Kasumi-1 (cell line): ENCODE measurements at regions not wholly inside any gene's neighbourhood (a gene's known extent, or its start where the extent isn't known, plus 50 kb on each side); places are given as distances from the start of the nearest gene placed in this dataset.
"Not testable (repeated sequence)": the region's sequence is repeated elsewhere in the genome, so short reads cannot be mapped to it uniquely, and the experiment has no call there.

Source experiments
- DNase-seq, 2 experiments: peaks; one replicate each; lab custom pipeline; 2025; lab: John Stamatoyannopoulos, UW

DNA sequence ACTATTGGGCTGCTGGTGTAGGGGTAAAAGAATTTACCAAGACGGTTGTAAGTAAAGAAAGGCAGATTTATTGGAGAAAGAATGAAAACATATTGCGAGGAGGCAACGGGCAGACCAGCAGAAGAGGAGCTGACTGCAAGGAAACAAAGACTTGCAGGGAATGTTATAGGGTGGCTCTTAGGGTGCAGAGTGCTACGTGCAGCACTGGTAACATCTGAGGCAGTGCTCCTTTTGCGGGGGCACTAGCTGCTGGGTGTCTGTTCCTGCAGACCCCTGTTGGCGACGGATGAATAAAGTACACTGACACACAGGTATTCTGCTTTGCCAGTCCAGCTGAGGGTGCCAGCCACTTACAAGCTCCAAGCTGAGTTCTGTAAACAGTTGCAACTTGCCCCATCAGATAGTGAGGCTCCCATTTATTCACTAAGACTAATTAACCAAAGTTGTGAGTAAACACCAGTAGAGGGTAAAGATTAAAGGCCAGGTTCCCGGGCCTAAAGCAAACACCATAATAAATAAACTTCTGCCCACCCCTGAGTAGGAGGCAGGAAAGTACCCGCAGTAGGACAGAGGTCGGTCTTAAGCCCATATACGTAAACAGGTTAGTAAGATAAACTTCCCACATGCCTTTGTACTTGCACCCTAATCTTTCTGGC, 140.2 kb upstream of the KCNK1 start:
- no peak for DNase-seq

DNA sequence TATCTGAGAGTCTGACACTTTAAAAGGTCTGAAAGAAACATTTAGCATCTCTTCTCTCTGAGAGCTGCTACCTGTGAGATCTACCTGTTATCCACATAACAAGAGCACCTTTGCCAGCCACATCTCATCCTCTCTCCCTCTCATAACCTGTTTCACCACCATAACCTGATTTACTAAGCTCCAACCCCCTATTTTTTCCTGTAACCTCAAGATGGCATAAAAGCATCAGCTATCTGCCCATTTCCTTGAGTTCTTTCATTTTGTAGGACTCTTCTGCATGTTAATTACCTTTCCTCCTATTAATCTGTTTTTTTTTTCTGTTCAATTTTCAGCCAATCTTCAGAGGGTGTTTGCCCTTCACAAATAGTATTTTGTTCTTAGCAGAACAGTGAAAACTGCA, 136.5 kb upstream of the KCNK1 start:
- DNase-seq: no peak

DNA sequence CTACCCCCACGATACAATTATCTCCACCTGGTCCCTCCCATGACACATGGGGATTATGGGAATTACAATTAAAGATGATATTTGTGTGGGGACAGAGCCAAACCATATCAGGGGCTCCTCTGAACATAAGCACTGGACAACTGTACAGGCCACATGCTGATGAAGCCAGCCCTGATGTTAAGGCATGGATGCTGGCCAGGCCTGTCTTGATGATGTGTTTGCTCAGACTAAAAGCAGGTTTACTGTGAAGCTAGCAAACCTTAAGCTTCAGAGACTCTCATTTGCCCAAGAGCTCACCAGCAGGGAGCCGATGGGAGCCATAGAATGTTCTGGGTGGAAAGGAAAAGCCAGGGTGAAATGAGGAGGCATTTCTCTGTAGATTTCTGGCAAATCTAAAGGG, 135.3 kb upstream of the KCNK1 start:
- DNase-seq: no peak

DNA sequence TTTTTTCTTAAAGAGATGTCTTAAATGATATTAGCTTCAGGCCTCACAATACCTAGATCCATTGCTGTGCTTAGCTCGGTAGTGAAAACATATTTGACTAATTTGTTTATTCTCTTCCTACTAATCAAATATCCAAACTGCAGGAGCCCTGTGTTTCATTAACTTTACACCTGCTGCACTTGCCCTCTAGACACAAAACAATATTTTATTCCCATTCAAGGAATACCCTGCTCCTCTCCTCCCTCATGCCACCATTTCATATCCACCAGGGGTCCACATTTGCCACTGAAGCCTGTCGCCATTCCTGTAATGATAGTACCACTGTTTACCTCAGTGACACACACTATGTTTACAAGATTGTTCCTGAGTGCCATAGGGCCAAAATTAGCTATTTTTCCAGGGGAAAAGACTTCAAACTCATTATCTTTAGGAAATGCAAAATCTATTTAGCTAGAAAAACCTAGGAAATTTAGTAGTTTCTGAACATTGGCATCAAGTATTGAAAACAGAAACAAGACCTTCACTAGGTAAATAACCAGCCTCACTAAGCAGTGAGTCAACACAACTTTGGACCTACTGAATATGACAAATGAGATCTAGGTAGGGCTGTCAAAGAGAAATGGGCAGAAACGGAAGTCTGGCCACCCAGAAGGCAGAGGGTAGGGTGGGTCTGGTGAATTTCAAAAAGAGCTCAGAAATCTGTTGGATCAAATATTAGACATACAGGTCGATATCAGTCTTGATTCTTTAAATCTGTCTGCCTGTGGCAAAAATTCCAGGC, 134.6 kb upstream of the KCNK1 start:
- no peak for DNase-seq

DNA sequence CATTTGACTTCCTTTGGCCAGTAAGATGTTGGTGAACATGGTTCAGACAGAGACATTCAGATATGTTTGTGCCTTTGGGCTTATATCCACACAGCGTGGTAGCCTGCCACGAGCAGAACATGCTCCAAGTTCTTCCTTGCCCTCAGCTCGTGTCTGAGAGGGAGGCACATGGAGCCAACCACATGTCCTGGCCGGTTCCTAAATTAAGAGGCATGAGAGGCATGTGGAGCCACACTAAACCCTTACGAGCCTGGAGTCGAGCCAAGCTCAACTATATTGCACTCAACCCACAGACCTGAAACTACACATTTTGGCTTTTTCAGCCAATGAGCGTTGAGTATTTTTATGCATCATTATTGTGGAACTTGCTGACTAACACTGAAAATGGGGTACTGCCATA, 133.7 kb upstream of the KCNK1 start:
- no peak for DNase-seq

DNA sequence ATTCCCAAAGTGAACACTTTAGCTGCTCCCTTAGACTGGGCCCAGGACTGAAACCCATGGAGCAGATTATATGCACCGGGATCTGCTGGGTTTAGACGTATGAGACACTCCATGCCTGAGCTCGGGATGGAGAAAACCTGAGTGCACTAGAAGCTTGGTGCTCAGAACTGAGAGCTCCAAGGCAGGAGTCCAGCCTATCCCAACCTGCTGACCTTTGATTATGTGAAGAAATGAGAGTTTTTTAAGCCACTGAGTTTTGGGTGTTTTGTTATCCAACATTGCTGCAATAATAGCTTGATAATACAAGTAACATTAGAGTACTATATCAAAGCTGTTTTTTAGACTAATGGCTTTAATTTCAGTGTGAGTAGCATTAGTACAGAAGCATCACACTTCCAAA, 131.5 kb upstream of the KCNK1 start:
- no peak for DNase-seq

DNA sequence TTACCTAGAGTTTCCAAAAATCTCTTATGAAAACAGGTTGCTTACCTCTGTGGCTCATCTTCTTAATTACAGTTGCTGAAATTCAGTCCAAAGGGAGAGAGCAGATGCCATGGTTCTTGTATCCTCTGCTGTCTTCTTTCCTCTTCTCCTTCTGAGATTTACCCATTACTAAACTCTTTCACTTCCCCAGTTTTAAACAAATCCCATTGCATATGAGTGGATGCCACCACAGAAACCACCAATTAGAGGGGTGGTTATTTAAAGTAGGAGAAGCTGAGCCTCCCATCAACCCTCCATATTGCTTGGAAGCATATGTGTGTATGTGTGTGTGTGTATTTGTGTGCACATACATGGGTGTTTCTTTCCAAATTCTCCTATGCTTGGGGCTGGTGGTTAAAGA, 128.5 kb upstream of the KCNK1 start:
- DNase-seq: no peak

DNA sequence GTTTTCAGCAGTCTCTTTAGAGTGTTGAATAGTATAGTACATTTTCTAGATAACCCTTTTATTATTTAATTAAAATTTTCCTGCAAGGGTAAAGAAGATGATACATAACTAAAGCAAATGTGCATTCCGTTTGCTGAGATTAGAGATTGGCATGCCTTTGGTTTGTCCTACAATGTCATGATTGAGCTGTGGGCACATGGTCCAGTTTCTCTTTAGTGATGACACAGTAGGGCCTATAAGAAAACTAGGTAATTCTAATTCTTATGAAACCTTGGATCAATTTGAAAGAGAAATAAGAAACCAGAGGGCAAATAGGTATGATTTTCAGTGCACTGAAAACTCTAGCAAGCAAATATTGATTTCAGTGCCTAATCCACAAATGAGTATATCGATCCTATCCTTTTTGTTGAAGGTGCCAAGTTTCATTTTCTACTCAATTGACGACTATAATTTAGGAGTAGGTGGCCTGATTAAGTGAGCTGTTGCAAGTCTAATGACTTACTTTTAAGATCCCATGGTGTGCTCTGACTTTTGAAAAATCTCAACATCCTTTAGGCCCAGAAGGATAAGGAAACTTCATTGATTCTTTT, 128.0 kb upstream of the KCNK1 start:
- DNase-seq: no peak

DNA sequence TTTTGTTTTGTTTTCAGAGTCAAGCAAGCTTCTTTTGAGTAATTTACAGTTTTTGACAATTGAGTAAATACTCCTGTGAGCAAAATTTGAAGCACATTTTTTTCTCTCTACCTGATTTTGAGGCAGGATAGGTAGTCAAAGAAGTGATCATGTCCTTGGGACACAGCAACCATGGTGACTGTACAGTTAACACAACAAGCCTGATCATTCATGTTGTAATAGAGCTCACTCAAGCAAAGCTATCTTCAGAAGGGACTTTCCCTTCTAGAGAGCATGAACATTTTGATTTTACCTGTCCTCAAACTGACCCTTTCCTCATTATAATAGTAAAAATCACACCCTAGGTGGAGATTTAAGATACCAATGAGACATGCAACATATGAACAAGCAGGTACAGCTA, 126.5 kb upstream of the KCNK1 start:
- no peak for DNase-seq

DNA sequence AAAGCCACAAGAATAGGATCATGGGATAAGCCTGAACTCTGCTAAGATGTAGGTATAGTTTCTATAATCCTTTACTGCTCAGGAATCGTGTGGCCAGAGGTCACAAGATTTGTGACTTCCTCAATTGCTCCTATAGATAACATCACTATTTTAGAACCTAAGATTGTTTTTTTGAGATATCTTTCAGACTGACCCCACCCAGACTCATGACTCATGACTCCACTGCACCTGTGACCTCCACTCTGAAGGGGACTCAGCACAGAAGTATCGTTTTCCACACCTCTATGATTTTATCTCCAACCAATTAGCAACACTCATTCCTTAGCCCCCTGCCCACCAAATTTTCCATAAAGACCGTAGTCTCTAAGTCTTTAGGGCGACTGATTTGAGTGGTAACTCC, 124.5 kb upstream of the KCNK1 start:
- DNase-seq: no peak

DNA sequence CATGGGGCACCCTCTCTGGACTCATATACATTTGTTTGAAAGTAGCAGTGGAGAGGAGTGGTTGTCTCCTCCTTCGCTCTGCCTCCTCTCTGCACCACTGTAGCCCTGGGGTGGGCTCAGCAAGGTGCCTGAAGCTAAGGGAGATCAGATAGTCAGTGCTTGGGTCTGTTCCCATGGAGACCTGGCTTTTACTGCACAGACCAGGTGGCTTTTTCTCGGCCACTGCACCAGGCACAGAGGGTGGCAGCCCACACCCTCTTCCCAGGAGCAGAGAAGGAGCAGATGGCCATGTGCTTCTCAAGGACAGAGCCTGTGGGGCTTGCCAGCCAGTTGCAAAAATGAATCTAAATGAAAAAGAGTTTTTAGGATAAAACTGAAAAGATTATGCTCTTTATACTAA, 123.4 kb upstream of the KCNK1 start:
- DNase-seq: no peak

DNA sequence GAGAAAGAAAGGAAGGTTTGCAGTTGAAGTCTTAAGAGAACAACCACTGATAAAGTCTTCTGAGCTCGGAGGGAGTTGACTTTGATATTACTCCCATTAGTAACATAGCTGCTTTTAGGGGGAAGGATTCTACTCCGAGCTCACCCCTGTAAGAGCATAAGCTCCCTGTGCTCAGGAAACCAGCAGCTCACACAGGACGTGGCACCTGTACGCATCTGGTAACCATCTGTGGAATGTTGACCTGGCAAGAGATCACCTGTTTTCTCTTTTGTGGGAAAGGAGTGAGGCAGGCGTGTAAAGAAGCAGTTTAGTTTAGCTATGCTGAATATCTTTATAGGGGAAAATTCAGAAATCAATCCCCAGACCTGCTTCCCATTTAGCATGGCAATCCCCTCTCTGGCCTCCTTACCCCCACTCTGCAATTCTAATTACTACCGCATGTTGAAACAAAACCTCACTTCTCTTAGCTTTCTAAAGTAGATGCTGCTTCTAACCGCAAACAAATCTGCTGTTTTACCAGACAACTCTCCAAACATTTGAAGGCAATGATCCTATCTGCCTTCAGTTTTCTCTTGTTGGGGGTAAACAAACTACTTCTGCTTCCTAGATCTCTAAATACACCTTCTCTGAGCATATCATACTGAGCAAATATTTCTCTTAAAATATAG, 121.8 kb upstream of the KCNK1 start:
- DNase-seq: no peak

DNA sequence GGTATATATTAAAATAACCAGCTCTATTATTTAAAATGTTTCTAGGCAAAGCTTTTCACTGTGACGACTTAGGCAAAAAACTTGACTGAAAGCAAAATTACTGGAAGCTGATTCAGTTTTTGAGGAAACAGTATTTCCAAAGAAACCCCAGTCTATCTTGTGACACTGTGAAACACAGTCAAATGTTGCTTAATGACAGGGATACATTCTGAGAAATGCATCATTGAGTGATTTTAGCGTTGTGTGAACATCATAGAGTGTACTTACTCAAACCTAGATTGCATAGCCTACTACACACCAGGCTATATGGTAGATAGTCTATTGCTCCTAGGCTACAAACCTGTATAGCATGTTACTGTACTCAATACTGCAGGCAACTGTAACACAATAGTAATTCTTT, 116.9 kb upstream of the KCNK1 start:
- DNase-seq: no peak

DNA sequence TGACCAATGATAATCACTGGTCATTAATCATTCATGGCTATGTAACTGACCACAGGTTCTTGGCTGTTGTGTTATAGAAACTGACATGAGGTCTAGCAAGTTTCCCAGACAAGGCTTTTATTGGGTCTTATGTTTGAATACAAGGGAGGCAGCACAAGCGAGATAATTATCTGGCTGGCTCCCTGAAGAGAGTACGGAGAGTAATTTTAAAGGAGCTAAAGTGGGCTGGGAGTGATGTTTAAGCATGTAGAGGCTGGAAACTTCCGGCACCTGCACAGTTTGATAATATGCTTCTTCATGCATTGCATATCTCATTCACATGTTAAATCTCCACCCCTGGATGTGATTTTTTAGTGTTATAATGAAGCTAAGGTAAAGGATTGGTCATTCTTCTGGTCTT, 116.2 kb upstream of the KCNK1 start:
- no peak for DNase-seq

DNA sequence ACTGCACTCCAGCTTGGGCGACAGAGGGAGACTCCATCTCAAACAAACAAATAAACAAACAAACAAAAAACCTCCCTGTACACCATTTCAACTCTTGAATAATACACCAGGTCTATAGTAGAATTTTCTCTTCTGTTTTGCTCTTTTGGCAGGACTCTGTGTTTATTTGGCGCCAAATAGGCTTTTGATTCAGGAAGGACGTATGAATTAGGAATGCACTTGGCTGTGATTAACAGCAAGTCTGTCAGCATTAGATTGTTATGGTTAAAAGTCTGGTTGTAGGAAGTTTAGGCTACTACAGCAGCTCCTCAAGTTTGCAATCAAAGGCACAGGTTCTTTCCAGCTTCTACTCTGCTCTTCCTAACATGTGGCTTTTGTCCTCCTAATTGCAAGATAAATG, 113.8 kb upstream of the KCNK1 start:
- DNase-seq: no peak

DNA sequence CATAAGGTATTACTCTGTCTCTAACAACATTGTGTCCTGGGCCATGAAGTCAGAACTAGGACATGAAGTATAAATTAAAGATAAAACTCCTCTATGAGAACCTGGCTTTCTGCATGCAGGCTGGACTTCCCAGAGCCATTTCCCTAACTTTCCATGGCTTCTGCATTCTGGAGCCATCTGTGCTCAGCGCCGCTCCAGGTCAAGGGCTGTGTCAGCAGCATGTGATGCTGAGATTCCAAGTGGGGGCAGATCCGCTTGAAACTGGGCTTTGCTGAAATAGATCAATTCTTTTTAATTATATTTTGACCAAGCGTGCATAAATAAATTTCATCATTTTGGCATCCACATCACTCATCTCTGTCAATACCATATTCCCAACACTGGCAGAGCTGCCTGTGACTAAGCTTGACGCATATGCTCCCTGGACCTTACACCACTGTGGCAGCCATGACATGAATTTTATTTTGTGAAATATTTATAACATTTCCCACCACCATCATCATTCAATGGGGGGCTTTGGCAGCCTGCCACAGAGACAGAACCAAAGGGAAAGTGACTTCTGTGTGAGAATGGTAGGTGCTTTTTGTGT, 110.4 kb upstream of the KCNK1 start:
- DNase-seq: no peak

DNA sequence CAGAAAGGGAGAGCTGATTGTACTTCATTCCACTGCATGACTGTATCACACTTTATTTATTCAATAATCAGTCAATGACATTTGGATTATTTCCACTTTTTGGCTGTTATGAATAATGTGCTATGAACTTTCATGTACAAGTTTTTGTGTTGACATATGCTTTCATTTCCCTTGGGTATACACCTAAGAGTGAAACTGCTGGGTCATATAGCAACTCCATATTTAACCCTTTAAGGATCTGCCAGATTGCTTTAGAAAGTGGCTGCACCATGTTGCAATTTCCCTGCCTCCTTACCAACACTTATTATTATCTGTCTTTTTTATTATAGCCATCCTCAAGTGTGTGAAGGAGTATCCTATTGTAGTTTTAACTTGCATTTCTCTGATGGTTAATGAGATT, 108.8 kb upstream of the KCNK1 start:
- no peak for DNase-seq

DNA sequence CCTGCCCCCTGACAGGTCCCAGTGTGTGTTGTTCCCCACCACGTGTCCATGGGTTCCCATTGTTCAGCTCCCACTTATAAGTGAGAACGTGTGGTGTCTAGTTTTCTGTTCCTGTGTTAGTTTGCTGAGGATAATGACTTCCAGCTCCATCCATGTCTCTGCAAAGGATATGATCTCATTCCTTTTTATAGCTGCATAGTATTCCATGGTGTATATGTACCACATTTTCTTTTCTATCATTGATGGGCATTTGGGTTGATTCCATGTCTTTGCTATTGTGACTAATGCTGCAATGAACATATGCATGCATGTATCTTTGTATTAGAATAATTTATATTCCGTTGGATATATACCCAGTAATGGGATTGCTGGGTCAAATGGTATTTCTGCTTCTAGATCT, 108.0 kb upstream of the KCNK1 start:
- DNase-seq: not testable (repeated sequence)

DNA sequence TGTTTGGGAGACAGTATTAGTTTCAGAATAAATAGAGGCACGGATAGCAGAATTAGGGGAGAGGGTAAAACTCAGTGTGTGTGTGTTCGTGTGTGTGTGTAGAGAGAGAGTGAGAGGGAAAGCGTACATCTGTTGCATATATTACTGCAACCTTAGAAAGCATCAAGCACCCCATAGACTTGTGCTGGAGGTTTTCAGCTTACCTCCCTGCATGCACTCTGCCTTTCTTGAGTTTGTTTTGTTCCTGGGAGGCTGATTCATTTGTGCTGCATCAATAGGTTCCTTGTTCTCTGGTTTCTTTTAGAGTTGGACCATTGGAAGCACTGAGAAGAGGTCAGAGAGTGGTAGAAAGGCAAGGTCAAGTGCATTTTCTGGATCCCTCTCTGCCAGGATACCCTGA, 104.4 kb upstream of the KCNK1 start:
- no peak for DNase-seq

DNA sequence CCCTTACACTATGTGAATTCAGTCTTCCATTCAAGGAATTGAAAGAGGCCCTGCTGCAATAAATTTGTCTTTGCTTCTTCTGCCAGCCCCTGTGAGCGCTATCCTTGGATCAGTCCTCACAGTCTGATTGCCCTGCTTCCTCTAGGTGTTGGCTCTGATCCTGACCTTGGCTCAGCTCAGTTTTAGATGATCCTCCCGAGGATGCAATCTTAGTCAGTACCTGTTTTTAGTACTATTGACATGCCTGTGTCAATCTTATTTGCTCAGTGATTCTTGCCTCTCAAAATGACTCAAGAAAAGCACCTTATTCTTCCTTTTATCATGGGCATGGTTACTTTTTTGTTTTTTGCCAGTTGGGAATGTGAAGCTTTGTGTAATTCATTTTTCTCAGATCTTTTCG, 101.4 kb upstream of the KCNK1 start:
- no peak for DNase-seq

DNA sequence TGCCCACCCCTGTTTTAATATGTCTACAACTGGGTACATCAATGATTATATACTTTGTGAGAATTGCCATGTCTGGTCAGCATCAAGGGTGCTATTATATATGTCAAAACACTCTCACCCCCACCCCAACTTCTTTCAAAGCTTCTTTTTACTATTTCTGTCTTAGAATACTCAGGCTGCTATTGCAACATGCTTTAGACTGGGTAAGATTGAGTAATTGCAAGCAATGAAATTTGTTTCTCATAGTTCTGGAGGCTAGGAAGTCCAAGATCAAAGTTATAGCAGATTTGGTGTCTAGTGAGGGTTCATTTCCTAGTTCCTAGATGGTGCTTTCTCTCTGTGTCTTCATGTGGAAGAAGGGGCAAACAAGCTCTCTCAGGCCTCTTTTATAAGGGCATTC, 100.5 kb upstream of the KCNK1 start:
- DNase-seq: no peak

DNA sequence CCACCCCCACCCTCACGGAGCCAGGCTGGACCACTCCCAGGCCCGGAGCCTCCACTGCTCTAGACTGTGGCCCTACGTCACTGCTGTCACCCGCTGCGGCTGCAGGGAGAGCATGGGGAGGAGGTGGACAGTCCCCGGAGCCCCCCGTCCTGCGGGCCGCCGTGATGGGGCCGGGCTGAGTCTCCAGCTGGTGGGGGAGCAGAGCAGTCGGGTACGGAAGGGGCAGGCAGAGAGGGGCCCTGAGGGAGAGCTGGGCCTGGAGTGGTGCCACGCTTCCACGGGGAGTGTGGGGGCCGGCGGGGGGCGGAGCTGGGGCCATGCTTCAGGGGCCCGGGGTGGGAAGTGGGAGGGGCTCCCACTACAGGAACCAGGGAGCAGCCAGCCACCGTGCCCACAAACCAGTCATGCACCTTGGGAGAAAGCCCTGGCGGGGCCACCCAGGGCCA, 98.9 kb upstream of the KCNK1 start:
- no peak for DNase-seq

DNA sequence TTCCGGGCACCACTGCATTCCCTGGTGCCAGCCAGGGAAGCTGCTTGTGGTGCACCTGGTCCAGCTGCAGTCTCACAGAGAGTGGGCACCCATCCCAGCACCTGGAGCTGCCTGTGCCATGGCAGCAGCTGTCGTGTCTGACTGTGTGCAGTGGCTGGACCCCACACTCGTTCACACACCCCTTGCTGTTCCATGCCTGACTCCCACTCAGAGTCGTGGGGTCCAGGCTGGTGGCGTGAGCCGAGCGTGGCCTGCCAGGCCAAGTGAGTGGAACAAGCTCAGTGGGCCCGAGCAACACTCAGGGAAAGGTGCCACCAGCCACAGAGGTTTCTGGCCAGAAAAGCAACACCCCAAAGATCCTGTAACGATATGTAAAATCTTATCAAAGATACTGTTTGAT, 97.2 kb upstream of the KCNK1 start:
- DNase-seq: no peak
